AG08396 (cell line): ENCODE measurements at regions not wholly inside any gene's neighbourhood (a gene's known extent, or its start where the extent isn't known, plus 50 kb on each side); places are given as distances from the start of the nearest gene placed in this dataset.

Experiments
- DNase-seq: peaks from one replicate; pipeline ENCODE4 v3.0.0; 2012; ENCODE audit warnings: low spot score, mixed read lengths

DNA sequence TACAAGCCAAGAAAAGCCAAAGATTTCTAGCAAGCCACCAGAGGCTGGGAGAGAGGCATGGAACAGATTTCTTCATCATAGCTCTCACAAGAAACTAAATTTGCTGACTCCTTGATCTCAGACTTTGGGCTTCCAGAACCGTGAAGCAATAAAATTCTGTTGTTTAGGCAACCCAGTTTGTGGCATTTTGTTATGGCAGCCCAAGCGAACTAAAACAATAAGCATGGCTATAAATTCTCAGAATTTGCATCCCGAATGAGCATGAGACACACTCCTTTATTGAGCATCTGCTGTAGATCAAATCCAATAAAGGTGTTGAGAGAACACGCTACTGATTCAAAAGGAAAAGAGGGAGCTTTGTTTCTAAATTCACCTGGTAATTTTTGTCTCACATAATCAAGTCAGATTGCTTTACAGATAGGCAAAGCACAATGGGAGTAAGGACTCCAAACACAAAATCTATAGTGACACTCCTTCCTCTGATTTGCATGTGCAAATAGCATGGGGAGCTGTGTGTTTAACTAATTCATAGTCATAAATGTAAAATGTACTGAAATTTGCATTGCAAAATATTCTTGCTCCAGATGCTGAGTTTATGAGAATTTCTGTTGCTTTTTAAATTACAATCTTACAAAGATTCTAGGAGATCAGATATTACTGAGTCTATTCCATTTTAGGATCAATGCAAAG lies 308.7 kb downstream of the MED10 start:
- no peak for DNase-seq

DNA sequence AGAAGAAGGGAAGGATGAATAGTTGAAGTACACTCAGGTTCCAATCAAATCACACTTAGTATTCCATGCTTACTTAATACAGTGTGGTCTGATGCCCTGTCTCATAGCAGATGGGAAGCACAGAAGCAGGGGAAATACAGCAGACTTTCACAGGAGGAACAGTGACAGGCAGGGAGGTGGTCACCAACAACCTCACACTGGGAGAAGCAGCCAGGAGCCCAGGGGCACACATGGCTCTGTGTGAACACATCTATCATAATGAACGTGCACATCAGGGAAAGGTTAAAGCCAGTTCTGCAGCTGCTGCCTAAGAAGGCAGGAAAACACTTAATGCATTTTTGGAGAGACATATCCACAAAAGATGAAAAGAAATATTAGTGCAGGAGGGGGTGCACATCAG lies 312.3 kb downstream of the MED10 start:
- no peak for DNase-seq

DNA sequence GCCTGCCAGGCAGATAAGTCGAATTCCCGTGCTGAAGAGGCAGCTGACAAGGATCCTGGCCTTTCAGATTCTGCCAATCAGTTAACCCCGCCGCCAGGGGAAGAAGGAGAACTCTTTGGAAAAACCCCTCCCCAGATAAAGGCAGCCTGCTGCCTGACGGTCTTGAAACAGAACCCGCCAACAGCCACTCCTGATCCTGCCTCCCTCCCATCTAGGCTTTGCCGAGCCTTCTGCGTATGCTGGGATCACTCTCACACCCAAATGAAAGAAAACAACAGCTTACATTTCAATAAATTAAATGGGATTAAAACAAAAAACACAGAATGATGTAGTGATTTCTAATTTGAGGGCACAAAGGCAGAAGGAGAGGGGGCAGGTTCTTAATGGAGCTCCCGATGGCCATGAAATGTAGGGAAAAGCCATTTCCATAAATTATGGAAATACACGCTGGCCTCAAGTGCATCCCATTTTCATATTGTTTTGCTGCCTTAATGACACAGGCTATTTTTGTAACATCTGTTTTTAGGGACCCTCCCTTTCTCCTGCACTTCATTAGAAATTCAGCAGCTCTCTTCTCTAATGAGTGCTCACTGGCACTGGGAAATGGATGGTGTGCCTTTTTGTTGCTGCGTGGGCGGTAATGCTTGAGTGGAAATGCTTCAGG lies 319.1 kb downstream of the MED10 start:
- DNase-seq, result no peak

DNA sequence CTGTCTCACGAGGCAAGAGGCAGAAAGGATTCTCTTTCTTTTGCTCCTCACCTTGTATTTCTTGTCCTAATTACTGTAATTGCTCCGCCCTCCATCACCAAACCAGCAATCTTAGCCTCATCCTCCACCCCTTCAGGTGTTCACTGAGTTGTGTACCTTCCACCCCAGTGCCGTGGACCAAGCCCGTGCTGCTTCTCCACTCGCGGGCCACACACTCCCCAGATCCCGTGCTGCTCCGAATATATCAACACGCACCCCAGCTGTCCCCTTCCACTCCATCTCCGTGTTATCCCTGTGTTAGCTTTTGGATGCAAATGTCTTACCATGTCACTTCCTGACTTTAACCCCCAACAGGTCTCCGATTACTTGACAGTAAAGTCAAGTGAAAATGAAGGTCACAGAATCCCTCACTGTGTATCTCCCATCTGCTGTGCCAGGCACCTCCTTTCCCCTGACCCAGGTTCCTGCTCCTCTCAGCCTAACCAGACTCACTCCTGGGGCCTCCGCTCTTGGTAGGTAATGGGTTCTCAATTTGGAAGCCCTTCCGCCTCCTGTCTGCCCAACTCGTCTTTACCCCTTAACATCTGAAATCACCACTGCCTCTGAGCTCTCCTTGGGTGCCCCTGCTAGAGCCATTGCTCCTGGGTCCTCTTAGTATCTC lies 320.2 kb downstream of the MED10 start:
- no peak for DNase-seq

DNA sequence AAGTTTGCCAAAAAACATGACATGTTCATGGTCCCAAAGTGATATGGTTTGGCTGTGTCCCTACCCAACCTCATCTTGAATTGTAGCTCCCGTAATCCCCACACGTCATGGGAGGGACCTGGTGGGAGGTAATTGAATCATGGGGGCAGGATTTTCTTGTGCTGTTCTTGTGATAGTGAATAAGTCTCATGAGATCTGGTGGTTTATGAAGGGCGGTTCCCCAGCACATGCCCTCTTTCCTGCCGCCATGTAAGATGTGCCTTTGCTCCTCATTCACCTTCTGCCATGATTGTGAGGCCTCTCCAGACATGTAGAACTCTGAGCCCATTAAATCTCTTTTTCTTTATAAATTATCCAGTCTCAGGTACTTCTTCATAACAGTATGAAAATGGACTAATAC lies 322.1 kb downstream of the MED10 start:
- DNase-seq, result no peak

DNA sequence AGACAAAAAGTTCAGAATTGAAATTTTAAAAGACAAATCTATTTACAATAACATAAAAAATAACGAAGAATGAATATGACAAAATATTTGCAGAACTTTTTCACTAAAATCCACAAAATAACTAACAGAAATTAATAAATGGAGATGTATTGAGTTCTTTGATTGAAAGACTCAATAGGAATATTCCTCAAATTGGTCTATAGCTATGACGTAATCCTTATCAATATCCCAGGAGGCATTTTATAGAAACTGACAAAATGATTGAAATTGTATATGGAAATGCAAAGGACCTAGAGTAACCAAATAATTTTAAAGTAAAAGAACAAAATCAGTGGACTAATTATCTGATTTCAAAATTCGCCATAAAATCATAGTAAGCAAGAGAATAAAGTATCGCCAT lies 328.7 kb downstream of the MED10 start:
- no peak for DNase-seq

DNA sequence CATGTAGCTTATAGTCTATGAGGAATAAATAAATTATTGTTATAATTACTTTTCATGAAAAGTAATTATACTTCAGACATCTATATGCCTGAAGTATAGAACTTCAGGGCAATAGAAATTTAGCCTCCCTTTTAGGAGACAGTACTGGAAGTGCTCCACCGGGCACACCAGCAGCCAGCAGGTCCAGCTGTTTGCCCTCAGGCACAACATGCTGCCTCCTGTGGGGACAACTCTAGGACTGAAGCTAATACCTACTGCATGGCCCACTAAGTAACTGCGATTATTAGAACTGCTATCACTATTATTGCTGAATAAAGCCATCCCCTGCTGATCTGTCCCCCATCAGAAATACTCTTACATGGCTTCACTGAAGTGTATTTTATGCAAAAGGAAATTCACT lies 329.6 kb downstream of the MED10 start:
- no peak for DNase-seq

DNA sequence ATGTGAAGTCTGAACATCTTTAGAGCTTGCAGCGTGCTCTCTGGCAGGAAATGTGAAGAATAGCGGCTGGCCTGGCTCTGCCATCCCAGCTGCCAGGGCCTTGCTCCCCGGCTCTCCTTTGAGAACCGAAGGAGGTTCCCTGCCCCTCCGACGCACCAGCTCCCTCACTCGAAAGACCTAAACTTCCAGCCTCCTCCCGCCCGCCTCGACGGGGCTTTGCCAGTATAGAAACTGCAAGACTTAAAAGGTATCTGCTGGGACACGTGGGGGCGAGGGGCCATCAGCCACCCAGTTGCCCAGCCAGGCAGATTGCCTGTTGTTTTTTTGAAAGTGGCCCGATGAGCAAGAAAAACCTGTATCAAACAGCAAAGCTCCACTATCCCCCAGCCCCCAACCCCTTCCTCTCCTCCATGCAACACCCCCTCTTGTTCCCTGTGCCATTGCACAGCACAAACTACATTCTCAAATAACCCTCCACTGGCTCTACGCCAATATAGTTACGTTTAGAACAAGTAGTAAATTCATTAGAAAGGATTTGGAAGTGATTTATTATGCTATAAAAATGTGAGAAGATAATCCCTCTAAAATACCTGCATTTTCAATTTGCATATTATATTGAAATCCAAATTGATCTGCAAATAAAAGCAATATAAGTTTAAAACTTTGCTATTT lies 331.9 kb downstream of the MED10 start:
- no peak for DNase-seq

DNA sequence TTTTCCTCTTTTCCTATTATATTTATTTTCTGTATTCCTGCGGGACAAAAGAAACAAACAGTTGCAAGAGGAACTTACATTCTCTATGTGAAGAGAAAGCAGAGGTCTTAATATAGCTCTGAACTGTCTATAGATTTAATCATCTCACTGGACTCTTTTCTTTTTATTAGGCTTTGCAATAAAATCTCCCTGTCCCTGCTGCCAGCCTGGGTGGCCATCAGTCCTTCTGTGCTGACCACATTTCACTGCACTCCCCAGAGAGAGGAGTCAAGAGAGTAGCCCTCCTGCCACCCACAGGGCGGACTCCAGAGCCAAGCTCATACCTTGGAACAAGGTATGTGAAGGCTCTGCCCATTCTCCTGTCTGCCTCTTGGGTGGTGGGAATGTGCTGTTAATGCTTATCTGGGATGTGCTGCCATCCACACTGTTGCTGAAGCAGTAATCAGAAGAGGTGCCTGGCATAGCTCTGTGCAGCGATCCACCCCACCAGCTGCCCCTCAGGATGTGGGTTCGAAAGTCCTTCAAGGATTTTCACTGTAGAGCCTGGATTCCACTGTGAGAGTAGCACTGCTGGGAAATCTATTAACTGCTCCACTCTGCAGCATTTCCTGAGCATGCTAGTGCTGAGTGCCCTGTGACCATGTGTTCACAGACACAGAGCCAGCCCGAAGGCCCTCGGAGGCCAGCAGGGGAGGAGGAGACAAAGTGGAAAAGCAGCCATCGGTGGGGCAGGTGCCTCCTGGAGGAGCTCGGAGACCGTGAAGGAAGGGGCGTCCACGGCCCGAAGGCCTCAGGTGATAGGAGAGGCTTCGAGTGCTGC lies 334.6 kb downstream of the MED10 start:
- no peak for DNase-seq

DNA sequence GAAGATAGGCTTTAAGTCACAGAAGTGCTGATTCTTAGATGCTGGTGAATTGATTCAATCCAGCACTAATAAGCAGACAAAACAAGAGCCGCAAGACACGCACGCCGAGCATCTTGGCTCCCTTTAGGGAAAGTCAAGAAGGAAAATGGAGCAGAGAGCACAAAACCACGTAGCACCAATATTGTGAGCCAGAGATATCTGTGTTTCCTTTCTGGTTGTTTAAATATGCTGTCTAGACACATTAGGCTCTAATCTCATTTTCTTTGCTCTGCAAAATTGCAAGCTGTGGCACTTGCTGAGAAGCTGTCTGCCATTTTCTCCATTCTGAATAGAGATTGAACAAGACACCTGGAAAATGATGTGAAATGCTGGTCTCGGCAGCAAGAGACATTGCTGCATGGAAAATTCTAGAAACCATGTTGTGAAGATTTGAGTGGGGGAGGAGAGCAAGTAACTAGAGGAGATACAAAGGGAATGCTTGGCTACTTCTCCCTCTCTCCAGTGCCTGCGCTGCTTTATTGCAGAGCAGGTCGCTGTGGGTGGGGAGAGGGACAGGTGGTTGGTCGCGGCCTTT lies 336.3 kb downstream of the MED10 start:
- no peak for DNase-seq

DNA sequence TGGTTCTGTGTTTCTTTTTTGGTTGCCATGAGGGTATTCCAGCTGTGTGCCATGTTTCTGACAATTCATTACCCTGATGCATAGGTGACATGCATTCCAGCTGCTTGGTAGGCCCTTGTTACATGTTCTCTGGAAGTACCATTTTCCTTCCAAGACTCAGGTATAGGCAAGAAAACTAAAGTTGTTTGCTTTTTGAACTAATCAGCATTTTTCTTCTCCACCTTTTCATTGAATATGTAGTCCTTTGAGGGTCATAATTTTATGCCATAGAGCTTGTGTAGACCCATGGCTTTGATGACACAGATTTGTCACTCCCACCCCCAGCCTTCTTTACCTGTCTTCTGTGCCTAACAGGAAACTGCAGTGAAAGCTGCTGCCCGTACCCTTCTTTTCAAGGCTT lies 339.2 kb downstream of the MED10 start:
- no peak for DNase-seq

DNA sequence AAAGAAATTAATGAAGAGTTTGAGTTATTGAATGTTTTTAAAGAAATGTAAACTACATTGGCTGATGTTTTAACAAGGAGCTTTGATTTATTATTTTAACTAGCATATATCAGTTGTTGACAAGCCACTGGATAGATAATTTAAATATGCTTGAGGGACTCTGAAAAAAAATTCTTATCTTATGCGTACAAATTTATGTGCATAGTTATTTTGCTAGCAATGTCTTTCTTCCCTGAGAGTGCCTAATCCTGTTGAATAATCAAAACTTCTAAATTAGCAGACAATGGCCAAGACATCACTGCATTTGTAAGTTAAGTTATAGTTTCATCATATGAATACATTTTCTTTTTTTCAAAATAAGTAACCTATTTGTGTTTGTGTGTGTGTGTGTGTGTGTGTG lies 342.3 kb downstream of the MED10 start:
- no peak for DNase-seq

DNA sequence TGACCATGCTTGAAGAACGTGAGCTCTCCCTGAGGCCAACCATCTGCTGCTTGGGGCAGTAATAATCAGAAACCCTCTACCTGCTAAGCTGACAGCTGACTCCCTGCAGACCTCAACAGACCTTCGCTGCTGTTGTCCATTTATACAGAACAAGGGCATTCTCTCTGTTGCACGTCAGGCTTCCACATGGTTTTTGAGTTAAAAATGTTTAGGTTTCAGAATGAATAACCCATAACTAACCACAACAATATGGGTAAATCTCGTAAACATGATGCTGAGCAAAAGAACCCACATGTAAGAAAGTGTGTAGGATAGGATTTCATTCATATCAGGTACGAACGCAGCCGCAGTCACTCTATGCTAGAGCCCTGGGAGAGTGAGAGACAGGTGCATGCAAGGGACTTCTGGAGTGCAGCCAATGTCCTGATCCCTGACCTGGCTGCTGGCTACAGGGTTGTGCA lies 348.5 kb downstream of the MED10 start:
- DNase-seq, result no peak

DNA sequence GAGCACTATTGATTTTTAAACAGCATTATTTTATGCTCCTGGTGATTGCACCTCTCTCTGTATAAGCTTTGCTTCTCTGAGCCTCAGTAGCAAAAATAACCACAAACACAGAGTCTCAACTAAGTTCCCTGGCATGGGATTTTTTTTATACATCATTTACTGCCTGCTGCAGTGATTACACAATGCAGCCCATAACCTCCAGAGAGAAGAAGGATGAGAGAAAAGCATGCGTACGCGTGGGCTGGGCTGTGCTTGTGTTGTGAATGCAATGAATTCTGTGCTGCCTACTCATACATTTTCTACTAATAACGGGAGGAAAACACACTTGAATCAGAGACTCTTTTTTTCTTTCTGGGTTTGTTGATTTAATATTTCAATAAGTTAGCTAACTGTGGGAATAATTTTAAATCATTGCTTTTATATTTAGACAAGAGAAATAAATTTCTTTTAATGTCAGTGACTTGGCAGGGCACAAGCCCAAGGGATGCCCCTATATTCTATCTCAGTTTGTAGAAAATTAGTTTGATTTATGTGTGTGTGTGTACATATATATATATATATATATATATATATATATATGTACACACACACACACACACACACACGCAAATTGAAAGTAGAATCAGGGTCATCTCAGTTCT lies 351.5 kb downstream of the MED10 start:
- DNase-seq, result no peak

DNA sequence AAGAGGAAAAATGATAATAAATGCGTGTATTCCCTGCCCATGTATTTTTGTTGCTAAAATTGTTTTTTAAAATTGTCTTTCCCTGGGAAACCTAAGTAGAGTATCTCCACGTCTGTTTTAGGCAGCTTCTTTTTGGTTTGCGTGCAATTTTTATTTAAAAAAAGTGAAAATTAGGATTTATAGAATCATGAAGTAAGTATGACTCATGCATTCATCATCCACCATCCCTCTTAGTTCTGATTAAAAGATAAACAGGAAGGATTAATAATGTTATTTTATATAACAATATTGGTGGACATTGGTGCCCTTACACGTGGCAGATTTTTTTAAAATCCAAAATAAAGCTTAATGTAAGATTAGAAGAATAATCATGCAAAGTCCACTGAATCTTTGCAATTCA lies 358.7 kb downstream of the MED10 start:
- no peak for DNase-seq

DNA sequence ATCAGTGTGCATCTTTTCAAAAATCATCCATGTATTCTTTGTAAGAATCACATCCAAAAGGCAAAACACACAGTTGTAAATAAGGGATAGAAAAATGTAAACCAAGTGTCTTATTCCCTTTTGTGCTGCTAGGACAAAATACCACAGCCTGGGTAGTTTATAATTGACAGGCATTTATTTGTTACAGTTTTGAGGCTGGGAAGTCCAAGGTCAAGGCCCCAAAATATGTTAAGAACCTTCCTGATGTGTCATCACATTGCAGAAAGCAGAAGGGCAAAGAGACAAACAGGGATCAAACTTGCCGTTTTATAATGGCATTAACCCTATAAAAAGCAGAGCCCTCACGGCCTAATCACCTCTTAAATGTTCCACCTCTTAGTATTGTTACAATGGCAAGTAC lies 364.8 kb downstream of the MED10 start:
- DNase-seq, result no peak

DNA sequence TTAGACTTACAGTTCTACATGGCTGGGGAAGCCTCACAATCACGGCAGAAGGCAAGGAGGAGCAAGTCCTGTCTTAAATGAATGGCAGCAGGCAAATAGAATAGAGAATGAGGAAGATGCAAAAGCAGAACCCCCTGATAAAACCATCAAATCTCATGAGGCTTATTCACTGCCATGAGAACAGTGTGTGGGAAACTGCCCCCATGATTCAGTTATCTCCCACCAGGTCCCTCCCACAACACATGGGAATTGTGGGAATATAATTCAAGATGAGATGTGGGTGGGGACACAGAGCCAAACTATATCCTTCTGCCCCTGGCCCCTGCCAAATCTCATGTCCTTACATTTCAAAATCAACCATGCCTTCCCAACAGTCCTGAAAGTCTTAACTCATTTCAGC lies 367.1 kb downstream of the MED10 start:
- DNase-seq, result no peak

DNA sequence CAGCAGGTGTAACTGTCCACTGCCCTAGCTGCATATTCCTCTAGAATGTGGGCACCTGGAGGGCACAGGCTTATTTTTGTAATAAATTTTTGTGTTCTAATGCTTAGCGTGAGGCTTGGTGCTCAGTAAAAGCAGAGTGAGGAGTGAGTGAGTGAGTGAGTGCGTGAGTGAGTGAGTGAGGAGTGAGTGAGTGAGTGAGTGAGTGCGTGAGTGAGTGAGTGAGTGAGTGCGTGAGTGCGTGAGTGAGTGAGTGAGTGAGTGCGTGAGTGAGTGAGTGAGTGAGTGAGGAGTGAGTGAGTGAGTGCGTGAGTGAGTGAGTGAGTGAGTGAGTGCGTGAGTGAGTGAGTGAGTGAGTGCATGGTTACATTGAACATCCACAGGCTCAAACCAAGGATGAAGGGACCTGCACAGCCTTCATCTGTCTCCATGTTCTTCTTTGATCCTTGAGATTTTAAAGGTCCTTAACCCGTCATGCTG lies 371.5 kb downstream of the MED10 start:
- DNase-seq, result no peak

DNA sequence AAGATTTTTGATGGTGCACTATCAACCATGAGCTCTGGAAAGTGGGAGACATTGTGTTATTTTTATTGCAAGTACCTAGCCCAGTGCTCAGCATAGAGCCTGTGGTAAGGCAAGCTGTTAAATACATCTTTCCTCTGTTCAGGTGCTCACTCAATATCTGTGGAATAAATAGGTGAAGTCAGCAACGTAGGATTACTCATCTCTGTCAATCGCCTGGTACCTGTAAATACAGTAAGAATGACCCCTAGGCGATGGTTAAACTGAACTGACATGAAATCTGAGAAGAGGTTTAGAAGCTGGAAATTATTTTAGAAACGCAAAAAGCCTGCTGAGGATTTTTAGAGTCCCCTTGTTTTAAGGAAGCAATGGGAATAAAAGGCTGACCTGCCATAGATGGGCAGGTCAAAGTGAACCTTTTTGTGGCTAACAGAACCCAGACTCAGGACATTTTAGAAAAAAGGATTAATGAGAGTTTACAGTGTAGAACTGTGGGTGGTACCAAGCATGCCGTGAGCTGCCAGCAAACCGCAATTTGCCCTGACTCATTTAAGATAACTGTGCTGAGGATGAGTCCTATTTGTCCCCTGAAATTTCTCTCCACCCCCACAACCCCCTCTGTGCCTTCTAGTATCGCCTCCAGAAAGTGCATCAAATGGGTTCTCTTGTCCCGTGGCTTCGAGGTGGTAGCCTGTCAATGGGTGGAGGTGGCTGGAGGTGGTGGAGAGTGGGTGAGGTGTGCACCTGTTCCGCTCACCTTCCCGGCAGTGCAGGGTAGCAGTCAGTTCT lies 375.1 kb downstream of the MED10 start:
- DNase-seq, result no peak

DNA sequence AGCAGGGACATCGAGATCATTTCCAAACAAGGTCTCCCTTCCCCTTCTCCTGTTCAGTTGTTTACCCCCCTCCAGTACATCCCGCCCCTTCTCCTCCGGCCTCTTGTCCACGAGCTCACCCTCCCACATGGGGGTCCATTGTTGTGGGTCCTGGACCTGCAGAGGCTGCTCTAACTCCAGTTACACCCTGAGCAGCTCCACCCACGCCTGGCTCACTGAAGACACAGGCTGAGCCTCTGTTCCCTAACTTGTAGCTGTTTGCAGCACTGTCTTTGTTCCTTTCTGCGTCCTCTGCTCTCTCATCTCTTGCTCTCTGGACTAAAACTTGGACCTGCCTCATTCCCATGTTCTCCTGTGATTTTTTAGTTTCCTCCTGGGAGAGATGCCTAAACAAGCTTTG lies 377.5 kb downstream of the MED10 start:
- no peak for DNase-seq
